ENCODE measurements at regions not wholly inside any gene's neighbourhood (a gene's known extent, or its start where the extent isn't known, plus 50 kb on each side); places are given as distances from the start of the nearest gene placed in this dataset.

GRCh38 chr1:79325126-79325525, 318.6 kb upstream of the ADGRL4 start:
- TF ChIP-seq CTCF (IDR thresholded peaks at IDR 0.05) (no peak), POLR2A (IDR thresholded peaks at IDR 0.05) (no peak)
